GM19468 (cell line): ENCODE measurements at regions not wholly inside any gene's neighbourhood (a gene's known extent, or its start where the extent isn't known, plus 50 kb on each side); places are given as distances from the start of the nearest gene placed in this dataset.
"Not testable (repeated sequence)": the region's sequence is repeated elsewhere in the genome, so short reads cannot be mapped to it uniquely, and the experiment has no call there.

Experiments used
- ATAC-seq: cut with Tn5 transposase; IDR thresholded peaks from one replicate; pipeline ENCODE4 v1.9.1; 2021; ENCODE audit warnings: mild to moderate bottlenecking, moderate library complexity, moderate number of reproducible peaks; ENCODE audit not compliant: unreplicated experiment; ENCODE audit errors: extremely low read depth

GRCh38 chr20:26373066-26373465, 676.4 kb upstream of the ZNF337 start:
- not testable (repeated sequence) for ATAC-seq

- ATAC-seq = no peak
Measured at GRCh38 chr20:26354511-26354910, 657.9 kb upstream of the ZNF337 start.

GRCh38 chr20:26347396-26347795, 650.7 kb upstream of the ZNF337 start:
- ATAC-seq = no peak

- not testable (repeated sequence) for ATAC-seq
Measured at GRCh38 chr20:26340460-26341065, 643.9 kb upstream of the ZNF337 start.

- ATAC-seq = no peak
Measured at GRCh38 chr20:26324177-26324576, 627.5 kb upstream of the ZNF337 start.

- no peak for ATAC-seq
Measured at GRCh38 chr20:26315054-26315453, 618.4 kb upstream of the ZNF337 start.

GRCh38 chr20:26309720-26310119, 613.1 kb upstream of the ZNF337 start:
- not testable (repeated sequence) for ATAC-seq

GRCh38 chr20:26308961-26309360, 612.3 kb upstream of the ZNF337 start:
- ATAC-seq = no peak

GRCh38 chr20:26295006-26295405, 598.4 kb upstream of the ZNF337 start:
- ATAC-seq = no peak

- ATAC-seq = not testable (repeated sequence)
Measured at GRCh38 chr20:26288379-26289061, 591.9 kb upstream of the ZNF337 start.

GRCh38 chr20:26279238-26279637, 582.6 kb upstream of the ZNF337 start:
- no peak for ATAC-seq

- ATAC-seq = no peak
Measured at GRCh38 chr20:26277339-26277738, 580.7 kb upstream of the ZNF337 start.

GRCh38 chr20:26276554-26277210, 580.0 kb upstream of the ZNF337 start:
- ATAC-seq = no peak

- not testable (repeated sequence) for ATAC-seq
Measured at GRCh38 chr20:26268762-26269161, 572.1 kb upstream of the ZNF337 start.

GRCh38 chr20:26260925-26261324, 564.3 kb upstream of the ZNF337 start:
- ATAC-seq = not testable (repeated sequence)

- not testable (repeated sequence) for ATAC-seq
Measured at GRCh38 chr20:26252311-26252975, 555.8 kb upstream of the ZNF337 start.

GRCh38 chr20:26251376-26251775, 554.7 kb upstream of the ZNF337 start:
- not testable (repeated sequence) for ATAC-seq

- not testable (repeated sequence) for ATAC-seq
Measured at GRCh38 chr20:26250249-26251114, 553.8 kb upstream of the ZNF337 start.

- ATAC-seq = no peak
Measured at GRCh38 chr20:26243731-26244130, 547.1 kb upstream of the ZNF337 start.

- not testable (repeated sequence) for ATAC-seq
Measured at GRCh38 chr20:26220609-26221008, 524.0 kb upstream of the ZNF337 start.
